ENCODE measurements at regions not wholly inside any gene's neighbourhood (a gene's known extent, or its start where the extent isn't known, plus 50 kb on each side); places are given as distances from the start of the nearest gene placed in this dataset.

- DNase-seq: no peak
- Histone ChIP-seq H3K36me3 (replicated peaks; ENCODE audit: insufficient read depth, low read length) (no peaks in the 10 kb centered on the region), H3K27ac (ENCODE audit: low read length) (no peak overlapping the region), H3K27me3 (replicated peaks; ENCODE audit: insufficient read depth, low read length) (peaks cover 9% of the 10 kb centered on the region; the same call in 1 of the 2 replicates), H3K9me2 (replicated peaks; ENCODE audit: insufficient read depth, low read length) (no peaks in the 10 kb centered on the region), H3K9ac (ENCODE audit: low read length) (no peak overlapping the region), H3K4me1 (ENCODE audit: low read length) (no peaks in the 10 kb centered on the region), H3K9me3 (replicated peaks; ENCODE audit: insufficient read depth, low read length) (no peaks in the 10 kb centered on the region), H3K4me2 (ENCODE audit: low read depth, low read length) (no peak overlapping the region), H4K20me1 (ENCODE audit: insufficient read depth, low read length) (no peaks in the 10 kb centered on the region), H3K79me2 (ENCODE audit: low read length) (no peaks in the 10 kb centered on the region), H3K4me3 (ENCODE audit: low read length) (no peak overlapping the region), H2AFZ (ENCODE audit: low read length) (no peak overlapping the region), H3F3A (ENCODE audit: insufficient read depth, low read length) (no peaks in the 10 kb centered on the region)
- no peak for TF ChIP-seq CTCF (IDR thresholded peaks at IDR 0.05; ENCODE audit: low read length)
- TF ChIP-seq EZH2 (optimal IDR thresholded peaks at IDR 0.05; ENCODE audit: low read depth, low read length): no peak
- TF ChIP-seq EZH2phosphoT487 (IDR thresholded peaks at IDR 0.05; ENCODE audit: low read length): no peak
Measured at GRCh38 chr12:111164833-111165525, 203.9 kb downstream of the PHETA1 start.

GRCh38 chr12:111163422-111163821, 205.5 kb downstream of the PHETA1 start:
- no peak for TF ChIP-seq EZH2phosphoT487 (IDR thresholded peaks at IDR 0.05; ENCODE audit: low read length)
- no peak for TF ChIP-seq EZH2 (optimal IDR thresholded peaks at IDR 0.05; ENCODE audit: low read depth, low read length)
- TF ChIP-seq CTCF (IDR thresholded peaks at IDR 0.05; ENCODE audit: low read length): no peak
- Histone ChIP-seq H3K9me3 (replicated peaks; ENCODE audit: insufficient read depth, low read length) (no peaks in the 10 kb centered on the region), H3K79me2 (ENCODE audit: low read length) (no peaks in the 10 kb centered on the region), H3K4me1 (ENCODE audit: low read length) (no peaks in the 10 kb centered on the region), H3K36me3 (replicated peaks; ENCODE audit: insufficient read depth, low read length) (no peaks in the 10 kb centered on the region), H3K9me2 (replicated peaks; ENCODE audit: insufficient read depth, low read length) (no peaks in the 10 kb centered on the region), H3K4me2 (ENCODE audit: low read depth, low read length) (no peak overlapping the region), H4K20me1 (ENCODE audit: insufficient read depth, low read length) (no peaks in the 10 kb centered on the region), H3K4me3 (ENCODE audit: low read length) (no peak overlapping the region), H3F3A (ENCODE audit: insufficient read depth, low read length) (no peaks in the 10 kb centered on the region), H2AFZ (ENCODE audit: low read length) (no peak overlapping the region), H3K27me3 (replicated peaks; ENCODE audit: insufficient read depth, low read length) (peaks cover 5% of the 10 kb centered on the region; the same call in 1 of the 2 replicates), H3K9ac (ENCODE audit: low read length) (no peak overlapping the region), H3K27ac (ENCODE audit: low read length) (no peak overlapping the region)
- no peak for DNase-seq

- Histone ChIP-seq H3K4me1 (ENCODE audit: low read length) (no peaks in the 10 kb centered on the region), H3K27ac (ENCODE audit: low read length) (no peak overlapping the region), H3K9me2 (replicated peaks; ENCODE audit: insufficient read depth, low read length) (no peaks in the 10 kb centered on the region), H3K4me3 (ENCODE audit: low read length) (no peak overlapping the region), H2AFZ (ENCODE audit: low read length) (no peak overlapping the region), H3K79me2 (ENCODE audit: low read length) (no peaks in the 10 kb centered on the region), H3K27me3 (replicated peaks; ENCODE audit: insufficient read depth, low read length) (peaks cover 1% of the 10 kb centered on the region; the same call in 1 of the 2 replicates), H3K4me2 (ENCODE audit: low read depth, low read length) (no peak overlapping the region), H3K9me3 (replicated peaks; ENCODE audit: insufficient read depth, low read length) (no peaks in the 10 kb centered on the region), H3K36me3 (replicated peaks; ENCODE audit: insufficient read depth, low read length) (no peaks in the 10 kb centered on the region), H3F3A (ENCODE audit: insufficient read depth, low read length) (no peaks in the 10 kb centered on the region), H3K9ac (ENCODE audit: low read length) (no peak overlapping the region), H4K20me1 (ENCODE audit: insufficient read depth, low read length) (no peaks in the 10 kb centered on the region)
- TF ChIP-seq EZH2 (optimal IDR thresholded peaks at IDR 0.05; ENCODE audit: low read depth, low read length) (no peak), CTCF (IDR thresholded peaks at IDR 0.05; ENCODE audit: low read length) (no peak), EZH2phosphoT487 (IDR thresholded peaks at IDR 0.05; ENCODE audit: low read length) (no peak)
- no peak for DNase-seq
Measured at GRCh38 chr12:111161898-111162297, 207.0 kb downstream of the PHETA1 start.

Data from MM.1S (cell line).